Neural crest cell (in vitro differentiated cells): ENCODE measurements at regions not wholly inside any gene's neighbourhood (a gene's known extent, or its start where the extent isn't known, plus 50 kb on each side); places are given as distances from the start of the nearest gene placed in this dataset.

Experiments used
- DNase-seq: peaks from one replicate; pipeline ENCODE4 v3.0.0; 2021; ENCODE audit warnings: low read depth, mixed read lengths, low spot score
- H3K27ac Mint-ChIP-seq: one replicate; pipeline ENCODE4 v1.8.0; 2021; ENCODE audit warnings: mild to moderate bottlenecking, mixed read lengths; ENCODE audit not compliant: unreplicated experiment
- H3K27me3 Mint-ChIP-seq: 2 replicates; pipeline ENCODE4 v1.8.0; 2021; ENCODE audit warnings: low read depth, mild to moderate bottlenecking, mixed read lengths
- H3K36me3 Mint-ChIP-seq: 2 replicates; pipeline ENCODE4 v1.8.0; 2021; ENCODE audit warnings: low read depth, mild to moderate bottlenecking, mixed read lengths
- H3K4me1 Mint-ChIP-seq: 2 replicates; pipeline ENCODE4 v1.8.0; 2021; ENCODE audit warnings: mixed read lengths
- H3K4me3 Mint-ChIP-seq: one replicate; pipeline ENCODE4 v1.8.0; 2021; ENCODE audit warnings: mild to moderate bottlenecking, mixed read lengths
- H3K9me3 Mint-ChIP-seq: 2 replicates; pipeline ENCODE4 v1.8.0; 2021; ENCODE audit warnings: mixed read lengths
- TF ChIP-seq, protein P1 (sequence below): fragments of 200-600 bp; sonication (generic); conservative IDR thresholded peaks from 2 replicates; pipeline ENCODE4 v1.5.0; 2021; ENCODE audit warnings: antibody characterized with exemption, mild to moderate bottlenecking

DNA sequence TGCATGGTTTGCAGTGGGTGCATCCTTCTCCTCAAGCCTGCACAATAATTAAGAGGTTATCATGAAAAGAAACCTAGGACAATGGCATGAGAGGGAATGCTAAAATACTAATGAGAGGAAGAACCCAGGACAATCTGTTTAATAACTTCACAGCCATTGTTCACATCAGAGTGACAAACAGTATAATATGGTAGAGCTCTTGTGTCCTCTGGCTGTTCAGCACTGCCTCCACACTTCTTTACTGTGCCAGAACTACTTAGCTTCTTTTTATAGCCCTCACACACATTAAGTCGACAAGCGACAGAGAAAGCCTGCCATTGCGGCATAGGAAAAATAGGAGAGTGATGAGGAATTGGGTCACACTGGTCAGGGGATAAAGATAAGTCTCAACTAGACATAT, 65.0 kb upstream of the MEIS2 start:
- H3K27me3 Mint-ChIP-seq, result no peaks in the 10 kb centered on the region
- H3K36me3 Mint-ChIP-seq, result no peaks in the 10 kb centered on the region
- no peak overlapping the region for H3K4me3 Mint-ChIP-seq
- DNase-seq, result no peak
- TF ChIP-seq, protein P1, sequence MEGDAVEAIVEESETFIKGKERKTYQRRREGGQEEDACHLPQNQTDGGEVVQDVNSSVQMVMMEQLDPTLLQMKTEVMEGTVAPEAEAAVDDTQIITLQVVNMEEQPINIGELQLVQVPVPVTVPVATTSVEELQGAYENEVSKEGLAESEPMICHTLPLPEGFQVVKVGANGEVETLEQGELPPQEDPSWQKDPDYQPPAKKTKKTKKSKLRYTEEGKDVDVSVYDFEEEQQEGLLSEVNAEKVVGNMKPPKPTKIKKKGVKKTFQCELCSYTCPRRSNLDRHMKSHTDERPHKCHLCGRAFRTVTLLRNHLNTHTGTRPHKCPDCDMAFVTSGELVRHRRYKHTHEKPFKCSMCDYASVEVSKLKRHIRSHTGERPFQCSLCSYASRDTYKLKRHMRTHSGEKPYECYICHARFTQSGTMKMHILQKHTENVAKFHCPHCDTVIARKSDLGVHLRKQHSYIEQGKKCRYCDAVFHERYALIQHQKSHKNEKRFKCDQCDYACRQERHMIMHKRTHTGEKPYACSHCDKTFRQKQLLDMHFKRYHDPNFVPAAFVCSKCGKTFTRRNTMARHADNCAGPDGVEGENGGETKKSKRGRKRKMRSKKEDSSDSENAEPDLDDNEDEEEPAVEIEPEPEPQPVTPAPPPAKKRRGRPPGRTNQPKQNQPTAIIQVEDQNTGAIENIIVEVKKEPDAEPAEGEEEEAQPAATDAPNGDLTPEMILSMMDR, result no peak
- H3K27ac Mint-ChIP-seq, result no peak overlapping the region
- no peaks in the 10 kb centered on the region for H3K9me3 Mint-ChIP-seq
- H3K4me1 Mint-ChIP-seq, result no peaks in the 10 kb centered on the region

DNA sequence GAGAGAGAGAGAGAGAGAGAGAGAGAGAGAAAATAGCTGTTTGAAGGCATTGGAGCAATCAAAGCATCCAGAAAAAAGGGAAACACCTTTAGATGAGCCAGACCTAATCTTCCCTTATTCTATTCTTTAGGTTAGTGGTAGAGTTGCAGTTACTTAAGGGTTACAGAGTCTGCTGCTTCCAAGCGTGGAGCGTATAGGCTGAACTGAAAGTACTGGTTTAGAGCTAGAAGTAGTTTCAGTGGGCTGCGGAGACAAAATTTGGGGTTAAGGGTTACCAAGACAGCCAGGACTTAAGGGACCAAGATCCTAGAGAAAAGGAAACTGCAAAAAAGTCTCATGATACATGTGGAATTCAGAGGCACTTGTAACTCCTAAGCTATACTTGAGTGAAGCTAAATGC, 66.1 kb upstream of the MEIS2 start:
- no peak overlapping the region for H3K4me3 Mint-ChIP-seq
- no peaks in the 10 kb centered on the region for H3K4me1 Mint-ChIP-seq
- no peak for DNase-seq
- TF ChIP-seq, protein P1, result no peak
- no peaks in the 10 kb centered on the region for H3K27me3 Mint-ChIP-seq
- H3K9me3 Mint-ChIP-seq, result no peaks in the 10 kb centered on the region
- no peak overlapping the region for H3K27ac Mint-ChIP-seq
- H3K36me3 Mint-ChIP-seq, result no peaks in the 10 kb centered on the region

DNA sequence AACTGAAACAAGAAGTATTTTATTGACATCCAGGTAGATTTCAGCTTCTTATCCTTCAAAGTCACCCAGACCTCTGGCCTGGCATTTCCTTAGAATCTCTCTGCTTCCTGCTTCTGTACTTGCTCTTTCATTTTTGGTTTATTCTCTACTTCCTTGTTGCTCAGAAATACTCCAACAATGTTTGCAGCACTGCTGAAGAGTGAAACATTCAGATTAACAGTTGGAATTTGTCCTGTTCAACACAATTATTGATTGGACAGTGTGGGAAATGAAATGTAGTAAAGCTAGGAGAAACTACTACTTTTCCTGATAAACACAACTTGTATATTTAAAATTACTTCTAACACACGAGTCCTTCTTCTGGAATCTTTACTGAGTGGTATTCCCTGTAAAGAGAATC, 81.0 kb upstream of the MEIS2 start:
- Mint-ChIP-seq H3K4me3 (no peak overlapping the region), H3K36me3 (no peaks in the 10 kb centered on the region), H3K27me3 (no peaks in the 10 kb centered on the region), H3K4me1 (no peaks in the 10 kb centered on the region), H3K27ac (no peak overlapping the region), H3K9me3 (peaks cover 12% of the 10 kb centered on the region)
- DNase-seq, result no peak
- TF ChIP-seq, protein P1, result no peak

DNA sequence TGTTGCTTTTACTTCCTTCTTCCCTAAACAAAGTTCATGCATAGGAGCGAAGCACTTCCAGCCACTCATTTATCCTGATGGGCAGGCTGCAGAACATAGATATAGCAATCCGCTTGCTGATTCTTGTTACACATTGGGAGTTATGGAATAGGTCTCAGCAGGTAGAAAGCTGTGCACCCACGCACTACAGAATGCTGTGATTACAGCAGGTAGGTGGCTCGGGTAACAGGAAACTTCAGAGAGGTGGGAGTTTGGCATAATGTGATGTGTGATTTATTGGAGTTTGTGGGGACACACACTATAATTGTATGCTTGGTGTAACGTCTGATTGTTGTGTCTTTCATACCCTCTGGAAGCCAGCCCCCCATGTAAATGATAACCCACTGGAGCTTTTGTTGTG, 99.2 kb upstream of the MEIS2 start:
- no peak for DNase-seq
- Mint-ChIP-seq H3K9me3 (no peaks in the 10 kb centered on the region), H3K36me3 (no peaks in the 10 kb centered on the region), H3K27me3 (peaks cover 11% of the 10 kb centered on the region), H3K4me3 (no peak overlapping the region), H3K27ac (no peak overlapping the region), H3K4me1 (no peaks in the 10 kb centered on the region)
- TF ChIP-seq, protein P1, result no peak

DNA sequence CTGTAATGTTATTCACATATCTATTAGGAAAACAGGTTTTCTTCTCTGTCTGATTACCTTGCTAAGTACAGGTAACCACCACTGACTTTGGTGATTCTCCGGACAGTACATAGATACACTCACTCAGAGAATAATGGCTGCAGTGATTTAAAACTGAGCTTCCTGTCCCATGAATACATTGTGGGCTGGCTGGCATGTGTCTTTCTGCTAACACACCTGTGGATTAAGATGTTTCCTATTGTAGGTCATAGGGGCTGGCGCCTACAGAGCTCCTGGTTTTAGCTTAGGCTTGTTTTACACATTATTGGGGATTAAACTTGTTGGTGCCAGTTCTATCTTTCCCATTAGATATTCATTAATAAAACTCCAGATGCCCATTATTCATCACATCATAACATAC, 102.7 kb upstream of the MEIS2 start:
- Mint-ChIP-seq H3K27ac (no peak overlapping the region), H3K27me3 (peaks cover 11% of the 10 kb centered on the region), H3K4me1 (no peaks in the 10 kb centered on the region), H3K36me3 (no peaks in the 10 kb centered on the region), H3K4me3 (no peak overlapping the region), H3K9me3 (no peaks in the 10 kb centered on the region)
- DNase-seq, result no peak
- TF ChIP-seq, protein P1, result no peak

DNA sequence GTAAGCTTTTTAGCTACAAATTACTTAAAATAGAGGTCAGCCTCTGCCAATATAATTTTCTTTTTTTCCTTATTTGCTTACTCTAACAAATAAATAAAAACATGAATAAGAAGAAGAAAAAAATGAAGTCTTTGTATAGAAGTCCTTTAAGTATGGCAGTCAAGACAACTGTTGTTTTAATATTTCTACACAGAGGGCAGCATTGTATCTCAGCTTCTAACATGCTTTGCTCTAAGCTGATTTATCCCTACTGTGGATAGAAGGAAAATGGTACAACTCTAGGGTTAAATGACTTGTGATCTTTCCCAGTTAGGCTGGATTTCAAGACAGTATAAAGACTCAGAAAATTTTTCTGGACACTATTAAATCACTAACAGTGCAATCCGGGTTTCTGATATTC, 104.3 kb upstream of the MEIS2 start:
- Mint-ChIP-seq H3K4me1 (no peaks in the 10 kb centered on the region), H3K4me3 (no peak overlapping the region), H3K36me3 (no peaks in the 10 kb centered on the region), H3K9me3 (no peaks in the 10 kb centered on the region), H3K27me3 (peaks cover 5% of the 10 kb centered on the region), H3K27ac (no peak overlapping the region)
- DNase-seq, result no peak
- TF ChIP-seq, protein P1, result peak; percentile 38
